Breast epithelium (tissue), 4 donors: ENCODE measurements at regions not wholly inside any gene's neighbourhood (a gene's known extent, or its start where the extent isn't known, plus 50 kb on each side); places are given as distances from the start of the nearest gene placed in this dataset.

Experiments used
- DNase-seq, 2 donors: peaks; one replicate each; pipeline ENCODE4 v3.0.0-alpha.2; 2019; ENCODE audit warnings: low spot score in 2 of 2
- H3K27ac ChIP-seq, 2 donors: fragments of 200-600 bp; sonication (generic) in 1 of 2; one replicate each; pipeline ENCODE4 v1.5.1; 2016 to 2019; ENCODE audit warnings: mild to moderate bottlenecking in 1 of 2
- H3K27me3 ChIP-seq, 2 donors: fragments of 200-600 bp; sonication (generic) in 1 of 2; one replicate each; pipeline versions ENCODE4 v1.5.1 to v1.6.0; 2017 to 2019; ENCODE audit warnings: control low read depth in 1 of 2, mild to moderate bottlenecking in 1 of 2
- H3K36me3 ChIP-seq: fragments of 200-600 bp; one replicate; pipeline ENCODE4 v1.5.1; 2019
- H3K4me1 ChIP-seq, 2 donors: fragments of 200-600 bp; sonication (generic); one replicate each; pipeline ENCODE4 v1.5.1; 2016 to 2019; ENCODE audit warnings: control low read depth in 1 of 2
- H3K4me3 ChIP-seq, 3 donors: fragments of 200-600 bp; sonication (generic); 1 replicate in 2 of 3; 2 replicates in 1 of 3; pipeline ENCODE4 v1.5.1; 2016 to 2019; ENCODE audit warnings: mild to moderate bottlenecking in 3 of 3, moderate library complexity in 2 of 3
- H3K9me3 ChIP-seq, 2 donors: fragments of 200-600 bp; sonication (generic) in 1 of 2; one replicate each; pipeline ENCODE4 v1.5.1; 2016 to 2019; ENCODE audit warnings: control low read depth in 1 of 2
- CTCF ChIP-seq, 3 donors: fragments of 450-650 bp; IDR thresholded peaks; one replicate each; pipeline ENCODE4 v1.5.1; 2016 to 2017; ENCODE audit warnings: antibody characterized with exemption in 3 of 3, mild to moderate bottlenecking in 3 of 3, moderate library complexity in 3 of 3
- POLR2A ChIP-seq: fragments of 450-650 bp; IDR thresholded peaks from one replicate; pipeline ENCODE4 v1.6.1; 2016; ENCODE audit warnings: antibody characterized with exemption, mild to moderate bottlenecking, moderate library complexity
- POLR2AphosphoS5 ChIP-seq, 3 donors: sonication (generic); formaldehyde crosslinking; IDR thresholded peaks; one replicate each; pipeline ENCODE4 v1.6.1; 2017; ENCODE audit warnings: antibody characterized with exemption in 3 of 3
- intact Hi-C: fragments of 100-400 bp; cut with DNase I; formaldehyde crosslinking; loops from one replicate; pipeline ENCODE4 v1.15.1; 2023; ENCODE audit warnings: low total_unique reads

- Histone ChIP-seq H3K27ac (no peak overlapping the region), H3K36me3 (no peaks in the 10 kb centered on the region), H3K4me3 (no peak overlapping the region), H3K4me1 (no peaks in the 10 kb centered on the region), H3K9me3 (no peaks in the 10 kb centered on the region), H3K27me3 (no peaks in the 10 kb centered on the region)
- DNase-seq, result no peak
- intact Hi-C loops, result no loop called here
- no peak for TF ChIP-seq POLR2A
- no peak for TF ChIP-seq CTCF (IDR thresholded peaks at IDR 0.05)
Measured at GRCh38 chr1:96074876-96075577, 646.6 kb upstream of the PTBP2 start.

GRCh38 chr1:96075704-96076455 lies 645.7 kb upstream of the PTBP2 start:
- Histone ChIP-seq H3K4me1 (no peaks in the 10 kb centered on the region), H3K4me3 (no peak overlapping the region), H3K9me3 (no peaks in the 10 kb centered on the region), H3K36me3 (no peaks in the 10 kb centered on the region), H3K27ac (no peak overlapping the region), H3K27me3 (no peaks in the 10 kb centered on the region)
- TF ChIP-seq POLR2AphosphoS5 (IDR thresholded peaks at IDR 0.05) (no peak), POLR2A (no peak), CTCF (IDR thresholded peaks at IDR 0.05) (no peak)
- intact Hi-C loops, result no loop called here
- no peak for DNase-seq

GRCh38 chr1:96076589-96076988 lies 645.0 kb upstream of the PTBP2 start:
- Histone ChIP-seq H3K27me3 (no peaks in the 10 kb centered on the region), H3K4me3 (no peak overlapping the region), H3K36me3 (no peaks in the 10 kb centered on the region), H3K9me3 (no peaks in the 10 kb centered on the region), H3K27ac (no peak overlapping the region), H3K4me1 (no peaks in the 10 kb centered on the region)
- TF ChIP-seq CTCF (IDR thresholded peaks at IDR 0.05) (no peak), POLR2AphosphoS5 (IDR thresholded peaks at IDR 0.05) (no peak), POLR2A (no peak)
- no peak for DNase-seq
- intact Hi-C loops, result no loop called here

GRCh38 chr1:96079581-96079980 lies 642.0 kb upstream of the PTBP2 start:
- H3K27me3 ChIP-seq, result no peaks in the 10 kb centered on the region
- intact Hi-C loops, result no loop called here
- TF ChIP-seq CTCF (IDR thresholded peaks at IDR 0.05) (no peak), POLR2A (no peak), POLR2AphosphoS5 (IDR thresholded peaks at IDR 0.05) (no peak)
- DNase-seq, result no peak
- H3K36me3 ChIP-seq, result no peaks in the 10 kb centered on the region
- no peak overlapping the region for H3K27ac ChIP-seq
- no peaks in the 10 kb centered on the region for H3K4me1 ChIP-seq
- no peaks in the 10 kb centered on the region for H3K9me3 ChIP-seq
- no peak overlapping the region for H3K4me3 ChIP-seq

GRCh38 chr1:96080925-96081324 lies 640.7 kb upstream of the PTBP2 start:
- Histone ChIP-seq H3K27me3 (no peaks in the 10 kb centered on the region), H3K4me1 (no peaks in the 10 kb centered on the region), H3K36me3 (no peaks in the 10 kb centered on the region), H3K4me3 (no peak overlapping the region), H3K27ac (no peak overlapping the region), H3K9me3 (no peaks in the 10 kb centered on the region)
- intact Hi-C loops, result no loop called here
- no peak for DNase-seq
- TF ChIP-seq POLR2AphosphoS5 (IDR thresholded peaks at IDR 0.05) (no peak), CTCF (IDR thresholded peaks at IDR 0.05) (no peak), POLR2A (no peak)
